H9 (cell line): ENCODE measurements at regions not wholly inside any gene's neighbourhood (a gene's known extent, or its start where the extent isn't known, plus 50 kb on each side); places are given as distances from the start of the nearest gene placed in this dataset.

Experiments
- DNase-seq: peaks from one replicate; pipeline ENCODE4 v3.0.0-alpha.2; 2017
- H2AFZ ChIP-seq: one replicate; pipeline ENCODE4 v1.6.1; 2013; ENCODE audit warnings: mild to moderate bottlenecking, low read length, control low read depth, moderate library complexity
- H2AK5ac ChIP-seq: 2 replicates; pipeline ENCODE4 v1.6.1; 2013; ENCODE audit warnings: low read length, control low read depth, mixed read lengths; ENCODE audit not compliant: insufficient read length
- H2BK120ac ChIP-seq: one replicate; pipeline ENCODE4 v1.6.1; 2013; ENCODE audit warnings: low read depth, mild to moderate bottlenecking, low read length, control low read depth, inconsistent platforms; ENCODE audit not compliant: poor library complexity, severe bottlenecking
- H2BK12ac ChIP-seq: 2 replicates; pipeline ENCODE4 v1.6.1; 2013; ENCODE audit warnings: low read length, control low read depth, mixed read lengths, low read depth; ENCODE audit not compliant: insufficient read length
- H2BK15ac ChIP-seq: 2 replicates; pipeline ENCODE4 v1.6.1; 2013; ENCODE audit warnings: low read depth, low read length, control low read depth
- H2BK20ac ChIP-seq: one replicate; pipeline ENCODE4 v1.6.1; 2013; ENCODE audit warnings: low read depth, mild to moderate bottlenecking, low read length, control low read depth, inconsistent platforms; ENCODE audit not compliant: poor library complexity, severe bottlenecking
- H2BK5ac ChIP-seq: 2 replicates; pipeline ENCODE4 v1.6.1; 2013; ENCODE audit warnings: low read length, control low read depth, mixed read lengths; ENCODE audit not compliant: insufficient read length
- H3K14ac ChIP-seq: 2 replicates; pipeline ENCODE4 v1.6.1; 2013; ENCODE audit warnings: low read length, control low read depth; ENCODE audit not compliant: insufficient read depth
- H3K18ac ChIP-seq: 2 replicates; pipeline ENCODE4 v1.6.1; 2013; ENCODE audit warnings: low read depth, mild to moderate bottlenecking, mixed read lengths, low read length, control low read depth; ENCODE audit not compliant: insufficient read length
- H3K23ac ChIP-seq: 2 replicates; pipeline ENCODE4 v1.6.1; 2013; ENCODE audit warnings: low read length, control low read depth, mixed read lengths, low read depth; ENCODE audit not compliant: insufficient read length
- H3K23me2 ChIP-seq: 2 replicates; pipeline ENCODE4 v1.6.1; 2013; ENCODE audit warnings: low read depth, mild to moderate bottlenecking, mixed read lengths, low read length, control low read depth; ENCODE audit not compliant: insufficient read length, poor library complexity, severe bottlenecking
- H3K27ac ChIP-seq: 2 replicates; pipeline ENCODE4 v1.5.1; 2013; ENCODE audit warnings: low read length, control low read depth, mixed read lengths, low read depth; ENCODE audit not compliant: insufficient read length
- H3K27me3 ChIP-seq: 2 replicates; pipeline ENCODE4 v1.6.1; 2013; ENCODE audit warnings: low read length, control low read depth, inconsistent platforms; ENCODE audit not compliant: insufficient read depth
- H3K4ac ChIP-seq: 2 replicates; pipeline ENCODE4 v1.6.1; 2013; ENCODE audit warnings: low read depth, mild to moderate bottlenecking, control low read depth, inconsistent platforms, low read length, moderate library complexity
- H3K4me1 ChIP-seq: 2 replicates; pipeline ENCODE4 v1.6.1; 2013; ENCODE audit warnings: low read length, control low read depth, inconsistent platforms; ENCODE audit not compliant: insufficient read depth
- H3K4me2 ChIP-seq: 2 replicates; pipeline ENCODE4 v1.6.1; 2013; ENCODE audit warnings: low read length, control low read depth, mixed read lengths; ENCODE audit not compliant: insufficient read length, insufficient read depth
- H3K56ac ChIP-seq: 2 replicates; pipeline ENCODE4 v1.6.1; 2013; ENCODE audit warnings: low read depth, mild to moderate bottlenecking, mixed read lengths, low read length, control low read depth; ENCODE audit not compliant: insufficient read length
- H3K79me1 ChIP-seq: 2 replicates; pipeline ENCODE4 v1.6.1; 2013; ENCODE audit warnings: low read depth, mild to moderate bottlenecking, moderate library complexity, low read length, control low read depth, inconsistent platforms; ENCODE audit not compliant: insufficient read depth, poor library complexity, severe bottlenecking
- H3K79me2 ChIP-seq: 2 replicates; pipeline ENCODE4 v1.6.1; 2013; ENCODE audit warnings: low read length, control low read depth, inconsistent platforms; ENCODE audit not compliant: insufficient read depth
- H3K9ac ChIP-seq: 2 replicates; pipeline ENCODE4 v1.6.1; 2013; ENCODE audit warnings: low read length, control low read depth, mixed read lengths; ENCODE audit not compliant: insufficient read length; ENCODE audit errors: extremely low read depth
- H3K9me3 ChIP-seq: one replicate; pipeline ENCODE4 v1.6.1; 2013; ENCODE audit warnings: low read depth, low read length, inconsistent platforms; ENCODE audit not compliant: control insufficient read depth
- H3T11ph ChIP-seq: one replicate; pipeline ENCODE4 v1.6.1; 2013; ENCODE audit warnings: mild to moderate bottlenecking, low read length, control low read depth, inconsistent platforms
- H4K20me1 ChIP-seq: one replicate; pipeline ENCODE4 v1.6.1; 2013; ENCODE audit not compliant: control insufficient read depth, insufficient read length, insufficient read depth
- H4K5ac ChIP-seq: 2 replicates; pipeline ENCODE4 v1.6.1; 2013; ENCODE audit warnings: low read depth, mild to moderate bottlenecking, mixed read lengths, low read length, control low read depth; ENCODE audit not compliant: insufficient read length
- H4K8ac ChIP-seq: replicated peaks from 2 replicates; pipeline ENCODE4 v1.6.1; 2013; ENCODE audit warnings: low read length, control low read depth, mixed read lengths, low read depth; ENCODE audit not compliant: insufficient read length
- H4K91ac ChIP-seq: 2 replicates; pipeline ENCODE4 v1.6.1; 2013; ENCODE audit warnings: low read depth, mild to moderate bottlenecking, moderate library complexity, mixed read lengths, low read length, control low read depth; ENCODE audit not compliant: insufficient read length
- H3K27ac Mint-ChIP-seq, 3 experiments: 2 replicates in 2 of 3; 3 replicates in 1 of 3; pipeline ENCODE4 v1.8.0; 2020 to 2021; ENCODE audit warnings: mixed read lengths in 3 of 3, mild to moderate bottlenecking in 1 of 3, moderate library complexity in 1 of 3
- H3K27me3 Mint-ChIP-seq: 2 replicates; pipeline ENCODE4 v1.8.0; 2021; ENCODE audit warnings: low read depth, mild to moderate bottlenecking, moderate library complexity, mixed read lengths
- H3K36me3 Mint-ChIP-seq, 3 experiments: 2 replicates in 2 of 3; 3 replicates in 1 of 3; pipeline ENCODE4 v1.8.0; 2020 to 2021; ENCODE audit warnings: low read depth in 3 of 3, mixed read lengths in 3 of 3; ENCODE audit not compliant: insufficient read depth in 1 of 3
- H3K4me1 Mint-ChIP-seq, 2 experiments: 2 replicates each; pipeline ENCODE4 v1.8.0; 2020; ENCODE audit warnings: mixed read lengths in 2 of 2
- H3K4me3 Mint-ChIP-seq, 2 experiments: 2 replicates in 1 of 2; 3 replicates in 1 of 2; pipeline ENCODE4 v1.8.0; 2020 to 2021; ENCODE audit warnings: mild to moderate bottlenecking in 2 of 2, mixed read lengths in 2 of 2, moderate library complexity in 1 of 2
- H3K9me3 Mint-ChIP-seq, 2 experiments: 2 replicates in 1 of 2; 3 replicates in 1 of 2; pipeline ENCODE4 v1.8.0; 2020; ENCODE audit warnings: mild to moderate bottlenecking in 2 of 2, mixed read lengths in 2 of 2, moderate library complexity in 1 of 2
- WGBS: extraction: QIAGEN DNeasy Blood & Tissue Kit; methylation state at CpG from one replicate; pipeline ENCODE4 v1.1.7; 2013; ENCODE audit warnings: missing lambda C conversion rate, low lambda C conversion rate, mixed read lengths; ENCODE audit not compliant: insufficient read length; ENCODE audit errors: extremely low coverage; 5-methylcytosine and 5-hydroxymethylcytosine counted together
- TF ChIP-seq, protein P1 (sequence below): fragments of 200-600 bp; sonication (generic); conservative IDR thresholded peaks from 3 replicates; pipeline ENCODE4 v1.8.0; 2021; ENCODE audit warnings: antibody characterized with exemption, mild to moderate bottlenecking

DNA sequence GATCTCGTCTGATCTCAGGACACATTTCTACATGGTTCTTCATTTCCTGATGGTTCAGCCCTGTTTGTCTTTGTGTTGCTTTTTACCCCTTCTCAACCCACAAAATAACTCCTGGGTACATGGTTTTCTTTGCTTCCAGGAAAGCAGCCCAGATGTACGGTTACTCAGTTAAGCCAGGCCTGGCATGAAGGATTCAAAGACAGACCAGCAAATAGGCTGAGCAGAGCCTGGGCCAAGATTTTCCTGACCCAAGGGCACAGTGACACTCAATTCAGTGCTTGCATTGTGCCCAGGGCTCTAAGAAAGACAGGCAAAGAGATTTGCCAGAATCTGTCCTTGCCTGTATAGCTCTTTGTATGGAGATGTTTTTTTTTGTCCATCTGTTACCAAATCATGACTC is 340.8 kb upstream of the KIAA1217 start:
- Histone ChIP-seq H4K91ac (no peak overlapping the region), H3K79me2 (no peaks in the 10 kb centered on the region), H3K9ac (no peak overlapping the region), H3K23ac (no peak overlapping the region), H3K27ac (no peak overlapping the region), H2BK15ac (no peak overlapping the region), H2BK12ac (no peak overlapping the region), H3K18ac (no peak overlapping the region), H3K14ac (no peak overlapping the region), H2BK20ac (no peak overlapping the region), H3K56ac (no peak overlapping the region), H2AK5ac (no peak overlapping the region), H4K20me1 (no peaks in the 10 kb centered on the region), H4K8ac (no peak overlapping the region), H2AFZ (no peak overlapping the region), H4K5ac (no peak overlapping the region), H2BK120ac (no peak overlapping the region), H3K4ac (no peak overlapping the region), H3K4me1 (peaks cover 9% of the 10 kb centered on the region; the same call in 1 of the 2 replicates), H3K79me1 (no peaks in the 10 kb centered on the region), H3K23me2 (no peaks in the 10 kb centered on the region), H3T11ph (no peak overlapping the region), H3K9me3 (no peaks in the 10 kb centered on the region), H2BK5ac (no peak overlapping the region), H3K27me3 (no peaks in the 10 kb centered on the region), H3K4me2 (no peak overlapping the region)
- WGBS = no CpG with 5 or more reads among the region's 2 CpGs
- Mint-ChIP-seq H3K9me3 (no peaks in the 10 kb centered on the region), H3K27me3 (peaks cover 1% of the 10 kb centered on the region; the same call in 1 of the 2 replicates), H3K36me3 (no peaks in the 10 kb centered on the region), H3K4me1 (peaks cover 18 to 23% of the 10 kb centered on the region in 2 experiments), H3K4me3 (no peak overlapping the region), H3K27ac (no peak overlapping the region)
- TF ChIP-seq, protein P1, sequence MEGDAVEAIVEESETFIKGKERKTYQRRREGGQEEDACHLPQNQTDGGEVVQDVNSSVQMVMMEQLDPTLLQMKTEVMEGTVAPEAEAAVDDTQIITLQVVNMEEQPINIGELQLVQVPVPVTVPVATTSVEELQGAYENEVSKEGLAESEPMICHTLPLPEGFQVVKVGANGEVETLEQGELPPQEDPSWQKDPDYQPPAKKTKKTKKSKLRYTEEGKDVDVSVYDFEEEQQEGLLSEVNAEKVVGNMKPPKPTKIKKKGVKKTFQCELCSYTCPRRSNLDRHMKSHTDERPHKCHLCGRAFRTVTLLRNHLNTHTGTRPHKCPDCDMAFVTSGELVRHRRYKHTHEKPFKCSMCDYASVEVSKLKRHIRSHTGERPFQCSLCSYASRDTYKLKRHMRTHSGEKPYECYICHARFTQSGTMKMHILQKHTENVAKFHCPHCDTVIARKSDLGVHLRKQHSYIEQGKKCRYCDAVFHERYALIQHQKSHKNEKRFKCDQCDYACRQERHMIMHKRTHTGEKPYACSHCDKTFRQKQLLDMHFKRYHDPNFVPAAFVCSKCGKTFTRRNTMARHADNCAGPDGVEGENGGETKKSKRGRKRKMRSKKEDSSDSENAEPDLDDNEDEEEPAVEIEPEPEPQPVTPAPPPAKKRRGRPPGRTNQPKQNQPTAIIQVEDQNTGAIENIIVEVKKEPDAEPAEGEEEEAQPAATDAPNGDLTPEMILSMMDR = no peak
- DNase-seq = no peak
